PFSK-1 (cell line): ENCODE measurements at regions not wholly inside any gene's neighbourhood (a gene's known extent, or its start where the extent isn't known, plus 50 kb on each side); places are given as distances from the start of the nearest gene placed in this dataset.

Experiments
- FOXP2 ChIP-seq: optimal IDR thresholded peaks from 2 replicates; pipeline ENCODE3; 2011; ENCODE audit warnings: borderline replicate concordance, control low read depth, inconsistent platforms; ENCODE audit not compliant: insufficient read depth; ENCODE audit errors: extremely low read length, extremely low read depth
- POLR2AphosphoS5 ChIP-seq: IDR thresholded peaks from 2 replicates; pipeline ENCODE4 v1.6.1; 2012; ENCODE audit warnings: low read depth, mild to moderate bottlenecking, control low read depth, low read length, moderate library complexity
- REST ChIP-seq, 2 experiments: IDR thresholded peaks; 2 replicates each; pipeline versions ENCODE4 v1.6.1 to v1.8.0; 2011 to 2012; ENCODE audit warnings: low read depth in 2 of 2, low read length in 2 of 2, control low read depth in 1 of 2, inconsistent platforms in 1 of 2, mild to moderate bottlenecking in 1 of 2, moderate library complexity in 1 of 2; ENCODE audit not compliant: insufficient read depth in 1 of 2
- SIN3A ChIP-seq: IDR thresholded peaks from 2 replicates; pipeline ENCODE4 v1.6.1; 2012; ENCODE audit warnings: mild to moderate bottlenecking, low read length, moderate library complexity, borderline replicate concordance; ENCODE audit not compliant: insufficient read depth
- TAF1 ChIP-seq: IDR thresholded peaks from 2 replicates; pipeline ENCODE4 v1.6.1; 2012; ENCODE audit warnings: low read length, control low read depth, borderline replicate concordance; ENCODE audit not compliant: insufficient read depth

- TF ChIP-seq REST (IDR thresholded peaks at IDR 0.05; ENCODE audit: insufficient read depth in 1 of 2, low read depth in 2 of 2, low read length in 2 of 2) (no peak), POLR2AphosphoS5 (no peak), SIN3A (no peak), TAF1 (no peak), FOXP2 (no peak)
Measured at GRCh38 chrX:44025555-44025954, 52.4 kb upstream of the NDP start.
